Stimulated activated CD8-positive, alpha-beta memory T cell treated with anti-CD3 and anti-CD28 coated beads, Interleukin-15, amount 100 ng/mL, for 48 hours (primary cell): ENCODE measurements at regions not wholly inside any gene's neighbourhood (a gene's known extent, or its start where the extent isn't known, plus 50 kb on each side); places are given as distances from the start of the nearest gene placed in this dataset.
"Not testable (repeated sequence)": the region's sequence is repeated elsewhere in the genome, so short reads cannot be mapped to it uniquely, and the experiment has no call there.

Experiments
- DNase-seq, 2 donors: peaks; one replicate each; pipeline ENCODE4 v3.0.0-alpha.2; 2020; ENCODE audit warnings: low read depth in 2 of 2

- DNase-seq, result no peak
Observed at GRCh38 chr7:12884856-12885440, 197.5 kb downstream of the ARL4A start.

DNA sequence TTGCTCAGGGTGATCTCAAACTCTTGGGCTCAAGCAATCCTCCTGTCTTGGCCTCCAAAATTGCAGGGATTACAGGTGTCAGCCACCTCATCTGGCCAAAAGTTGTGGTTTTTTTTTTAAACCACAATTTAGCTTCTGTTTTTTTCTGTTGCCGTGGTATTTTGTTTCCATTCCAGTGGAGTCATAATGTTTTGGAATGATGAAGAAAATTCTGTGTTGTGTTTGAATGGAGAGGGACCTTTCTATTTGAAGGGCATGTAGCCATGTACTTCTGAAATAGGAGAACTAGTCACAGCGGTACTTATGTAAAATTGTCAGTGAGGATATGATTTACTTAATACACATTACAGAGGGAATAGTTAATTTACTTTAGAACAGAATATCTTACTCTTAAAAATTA, 201.3 kb downstream of the ARL4A start:
- no peak for DNase-seq

GRCh38 chr7:12889391-12889790, 202.0 kb downstream of the ARL4A start:
- DNase-seq, result no peak

DNA sequence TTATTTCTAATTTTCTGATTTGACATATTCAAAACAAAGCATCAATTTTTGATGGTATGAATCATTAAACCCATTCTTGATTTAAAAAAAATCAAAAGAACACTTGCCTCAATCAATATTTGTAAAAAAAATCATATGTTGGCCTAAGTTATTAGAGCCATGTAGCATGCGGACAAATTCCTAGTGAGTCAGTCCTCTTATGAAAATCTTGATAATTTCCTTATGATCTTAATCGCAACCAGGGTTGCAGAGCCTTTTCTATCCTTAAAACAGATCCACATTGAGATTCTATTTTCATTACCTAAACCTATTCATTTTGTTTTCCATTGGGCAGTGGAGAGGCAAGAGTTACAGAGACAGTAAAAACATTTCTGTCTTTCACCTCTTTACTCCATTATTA, 203.2 kb downstream of the ARL4A start:
- DNase-seq, result no peak

DNA sequence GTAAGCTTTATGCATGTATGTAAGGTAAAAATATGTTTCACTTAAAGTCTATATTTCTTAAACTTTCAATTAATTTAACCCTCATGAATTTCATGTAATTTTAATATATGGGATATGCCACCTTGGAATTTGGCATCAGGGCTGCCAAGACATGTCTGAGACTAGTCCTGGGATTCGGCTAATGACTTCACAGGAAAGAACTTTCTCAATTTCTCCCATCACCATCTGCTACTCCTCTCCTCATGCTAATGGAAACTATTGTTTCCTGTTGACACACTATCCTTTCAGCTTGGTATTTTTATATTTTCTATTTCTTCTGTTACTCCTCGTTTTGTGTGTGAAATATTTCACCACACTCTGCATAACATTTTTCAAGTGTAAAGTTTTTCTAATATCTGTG, 205.9 kb downstream of the ARL4A start:
- DNase-seq, result no peak

GRCh38 chr7:12895296-12895695, 207.9 kb downstream of the ARL4A start:
- no peak for DNase-seq

DNA sequence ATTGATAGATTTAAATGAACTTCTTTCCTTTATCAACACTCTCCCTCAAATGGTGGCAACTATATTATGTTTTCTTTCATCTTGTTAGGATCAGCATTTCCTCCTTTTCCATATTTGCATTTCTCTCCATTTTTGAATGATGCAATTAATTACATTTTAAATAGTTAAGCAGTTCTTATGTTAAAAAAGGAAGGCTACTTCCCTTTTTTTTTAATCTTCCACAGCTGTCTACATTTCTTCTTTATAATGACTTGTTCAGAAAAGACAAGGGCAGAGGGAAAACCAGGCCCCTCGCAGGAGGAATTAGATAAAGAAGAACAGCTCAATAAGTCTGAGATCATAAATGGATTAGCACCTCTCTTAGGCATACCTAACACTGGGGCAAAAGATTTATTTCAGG, 208.9 kb downstream of the ARL4A start:
- DNase-seq, result no peak

- DNase-seq, result no peak
Observed at GRCh38 chr7:12898004-12898403, 210.6 kb downstream of the ARL4A start.

DNA sequence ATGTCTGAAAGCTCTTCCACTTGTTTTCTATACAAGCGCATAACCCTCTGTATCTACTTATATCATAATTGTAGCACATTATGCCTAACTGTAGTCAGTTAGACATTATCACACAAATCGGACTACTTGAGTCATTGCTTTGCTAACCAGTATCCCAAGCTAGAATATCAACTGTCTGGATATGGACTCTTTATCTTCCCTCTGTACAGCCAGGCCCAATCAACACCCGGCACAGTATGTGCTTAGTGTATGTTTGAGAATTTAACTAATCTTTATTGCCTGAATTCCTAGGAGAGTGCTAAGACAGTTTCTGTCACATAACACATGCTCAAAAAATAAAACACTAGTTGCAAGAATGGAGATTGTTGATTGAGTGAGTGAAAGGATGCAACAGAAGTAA, 211.2 kb downstream of the ARL4A start:
- DNase-seq, result no peak

GRCh38 chr7:12905671-12906070, 218.2 kb downstream of the ARL4A start:
- DNase-seq, result no peak

DNA sequence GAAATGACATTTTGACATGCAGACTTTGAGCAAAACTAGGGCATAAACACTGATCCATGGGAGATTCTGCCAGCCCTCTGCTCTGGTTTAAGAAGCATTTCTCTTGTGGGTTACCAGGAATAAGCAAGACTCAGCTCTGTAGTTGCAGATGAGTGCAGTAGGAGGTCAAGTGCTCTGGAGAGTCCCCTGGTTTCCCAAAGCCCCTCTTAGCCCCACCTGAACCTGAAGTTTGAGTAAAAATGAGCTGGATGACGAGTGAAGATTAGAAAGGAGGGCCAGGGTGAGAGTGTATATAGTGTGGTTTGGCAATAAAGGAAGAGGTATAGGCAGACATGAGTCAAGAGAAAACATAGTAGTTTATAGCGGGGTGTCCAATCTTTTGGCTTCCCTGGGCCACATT, 220.3 kb downstream of the ARL4A start:
- no peak for DNase-seq

DNA sequence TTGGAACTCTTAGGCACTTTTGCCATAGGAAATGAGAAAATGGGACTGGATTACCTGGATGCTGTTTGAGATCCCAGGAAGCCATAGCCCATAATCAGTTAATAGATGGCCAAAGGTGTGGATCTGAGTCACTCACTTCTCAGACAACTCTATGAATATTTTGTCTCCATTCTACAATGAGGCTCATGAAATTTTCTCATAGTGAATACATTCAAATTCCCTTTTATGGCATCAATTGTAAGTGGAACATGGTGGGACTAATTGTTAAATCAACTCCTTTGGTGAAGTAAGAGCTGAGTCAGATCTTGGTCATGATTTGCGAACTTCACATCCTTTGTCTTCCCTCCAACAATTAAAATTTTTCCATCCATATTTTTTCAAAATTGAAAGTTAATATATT, 222.1 kb downstream of the ARL4A start:
- no peak for DNase-seq

- DNase-seq, result no peak
Observed at GRCh38 chr7:12911053-12911452, 223.6 kb downstream of the ARL4A start.

DNA sequence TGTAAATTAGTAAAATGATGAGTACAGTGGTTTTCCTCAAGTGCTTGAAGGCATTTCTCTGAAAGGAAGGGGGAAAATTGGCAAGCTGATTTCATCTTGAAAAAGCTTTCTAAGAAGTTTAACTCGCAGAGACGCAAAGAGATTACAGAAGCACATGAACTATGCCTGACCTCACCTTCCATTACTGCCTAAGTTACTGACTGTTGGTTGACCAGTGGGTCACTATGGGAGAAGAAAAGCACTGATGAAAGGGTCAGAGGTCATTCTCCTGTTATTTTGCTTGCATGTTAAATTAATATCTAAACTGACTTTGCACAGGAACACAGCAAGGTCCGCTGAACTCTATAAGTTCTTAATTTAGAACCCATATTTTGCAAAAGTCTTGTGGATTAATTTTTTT, 225.6 kb downstream of the ARL4A start:
- DNase-seq, result no peak

GRCh38 chr7:12917801-12918200, 230.4 kb downstream of the ARL4A start:
- no peak for DNase-seq

DNA sequence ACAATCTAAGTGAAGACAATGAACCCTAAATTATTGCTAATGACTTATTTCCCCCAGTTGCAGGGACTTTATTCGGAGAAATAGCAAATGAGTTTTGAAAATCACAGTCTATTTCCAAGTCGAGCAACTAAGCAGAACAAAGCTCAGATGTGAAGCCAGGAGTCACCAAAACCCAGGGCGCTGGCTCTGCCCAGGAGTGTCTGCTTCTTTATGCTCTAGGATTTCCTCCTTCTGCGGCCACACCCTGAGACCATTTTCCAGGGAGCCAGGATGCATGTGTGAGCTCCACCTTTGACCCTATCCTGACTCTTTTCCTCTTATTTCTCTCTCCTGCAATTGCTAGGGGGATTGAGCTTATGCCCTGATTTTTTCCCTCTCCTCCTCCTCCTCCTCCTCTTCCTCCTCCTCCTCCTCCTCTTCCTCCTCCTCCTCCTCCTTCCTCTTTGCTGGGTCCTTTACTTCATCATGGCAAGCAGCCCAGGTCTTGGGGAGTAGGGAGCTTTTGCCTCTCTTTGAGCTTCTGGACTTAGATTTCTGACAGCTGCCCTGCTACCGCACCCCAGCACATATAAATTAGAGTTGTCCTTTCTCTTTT, 234.4 kb downstream of the ARL4A start:
- DNase-seq, result no peak

DNA sequence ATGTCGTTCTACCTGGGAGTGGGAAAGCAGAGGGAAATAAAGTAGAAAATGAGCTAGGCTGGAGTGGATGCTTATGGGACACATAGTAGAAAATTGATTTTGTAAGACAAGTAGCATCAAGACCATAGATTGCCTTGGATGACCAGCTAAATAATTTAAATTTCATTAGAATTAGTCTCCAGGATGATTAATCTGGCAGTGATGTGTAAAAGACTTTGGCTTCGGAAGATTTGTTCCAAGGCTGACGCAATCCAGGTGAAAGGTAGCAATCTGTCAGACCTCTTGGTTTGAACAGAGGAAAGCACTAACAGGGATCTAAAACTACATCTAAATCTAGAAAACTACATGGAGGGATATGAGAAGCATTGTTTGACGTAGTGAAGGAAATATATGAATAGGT, 236.5 kb downstream of the ARL4A start:
- no peak for DNase-seq

- DNase-seq, result no peak
Observed at GRCh38 chr7:12926206-12926605, 238.8 kb downstream of the ARL4A start.

GRCh38 chr7:12927635-12928434, 240.4 kb downstream of the ARL4A start:
- DNase-seq, result no peak

- DNase-seq, result no peak
Observed at GRCh38 chr7:12929476-12930140, 242.2 kb downstream of the ARL4A start.

DNA sequence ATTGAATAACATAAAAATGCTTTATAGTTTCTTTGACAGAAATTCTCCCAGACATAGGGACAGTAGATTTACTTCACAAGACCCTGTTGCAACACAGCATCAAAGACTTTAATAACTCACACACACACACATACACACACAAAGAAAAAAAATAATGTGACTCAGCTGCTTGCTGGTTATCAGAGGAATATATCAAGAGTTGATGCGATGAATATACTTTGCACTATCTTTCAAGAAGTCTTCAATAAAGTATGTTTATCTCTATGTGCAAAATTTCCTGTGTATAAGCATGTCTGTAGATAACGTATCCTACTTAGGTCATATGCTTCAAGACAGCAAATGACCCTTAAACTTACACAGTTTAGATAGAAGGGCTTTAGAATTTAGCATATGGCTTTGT, 243.1 kb downstream of the ARL4A start:
- DNase-seq, result no peak

- DNase-seq, result not testable (repeated sequence)
Observed at GRCh38 chr7:12931465-12931864, 244.0 kb downstream of the ARL4A start.

- DNase-seq, result no peak
Observed at GRCh38 chr7:12939694-12940093, 252.3 kb downstream of the ARL4A start.
